NCI-H345 treated with DMSO at 0.1 percent for 48 hours (cell line): ENCODE measurements at regions not wholly inside any gene's neighbourhood (a gene's known extent, or its start where the extent isn't known, plus 50 kb on each side); places are given as distances from the start of the nearest gene placed in this dataset.

Experiments used
- DNase-seq: peaks from one replicate; lab custom pipeline; 2025; ENCODE audit not compliant: unreplicated experiment; lab: John Stamatoyannopoulos, UW

GRCh38 chr4:110289601-110290100, 91.2 kb upstream of the ELOVL6 start:
- DNase-seq, result no peak

GRCh38 chr4:110287130-110287529, 88.7 kb upstream of the ELOVL6 start:
- no peak for DNase-seq

GRCh38 chr4:110278127-110278526, 79.7 kb upstream of the ELOVL6 start:
- no peak for DNase-seq

- no peak for DNase-seq
Observed at GRCh38 chr4:110275871-110276270, 77.5 kb upstream of the ELOVL6 start.

- no peak for DNase-seq
Observed at GRCh38 chr4:110271986-110272385, 73.6 kb upstream of the ELOVL6 start.

- no peak for DNase-seq
Observed at GRCh38 chr4:110270492-110271197, 72.2 kb upstream of the ELOVL6 start.

- DNase-seq, result no peak
Observed at GRCh38 chr4:110268790-110269189, 70.4 kb upstream of the ELOVL6 start.

GRCh38 chr4:110268352-110268751, 69.9 kb upstream of the ELOVL6 start:
- DNase-seq, result no peak

GRCh38 chr4:110266136-110266535, 67.7 kb upstream of the ELOVL6 start:
- no peak for DNase-seq

GRCh38 chr4:110265001-110265400, 66.6 kb upstream of the ELOVL6 start:
- DNase-seq, result no peak

- DNase-seq, result no peak
Observed at GRCh38 chr4:110260299-110260698, 61.9 kb upstream of the ELOVL6 start.

- no peak for DNase-seq
Observed at GRCh38 chr4:110250023-110250387, 51.6 kb upstream of the ELOVL6 start.

GRCh38 chr4:110248831-110249253, 50.4 kb upstream of the ELOVL6 start:
- DNase-seq, result no peak
